Ovary (tissue), 7 donors: ENCODE measurements at regions not wholly inside any gene's neighbourhood (a gene's known extent, or its start where the extent isn't known, plus 50 kb on each side); places are given as distances from the start of the nearest gene placed in this dataset.

Experiments used
- DNase-seq, 5 donors: peaks; one replicate each; pipeline ENCODE4 v3.0.0-alpha.2; 2019 to 2020
- H3K27ac ChIP-seq, 2 donors: fragments of 200-600 bp; one replicate each; pipeline versions ENCODE4 v1.5.1 to v1.8.0; 2019 to 2022
- H3K27me3 ChIP-seq: fragments of 200-600 bp; one replicate; pipeline ENCODE4 v1.8.0; 2022
- H3K36me3 ChIP-seq: fragments of 200-600 bp; sonication (generic); one replicate; pipeline ENCODE4 v1.5.1; 2019
- H3K4me1 ChIP-seq: one replicate; pipeline ENCODE4 v1.8.1; 2013; ENCODE audit warnings: mild to moderate bottlenecking, moderate library complexity; ENCODE audit not compliant: insufficient read depth
- H3K4me3 ChIP-seq: fragments of 200-600 bp; sonication (generic); one replicate; pipeline ENCODE4 v1.5.1; 2017
- H3K9me3 ChIP-seq, 2 donors: fragments of 200-600 bp in 1 of 2; sonication (generic) in 1 of 2; one replicate each; pipeline versions ENCODE4 v1.5.1 to v1.8.1; 2013 to 2019; ENCODE audit warnings: mild to moderate bottlenecking in 1 of 2, moderate library complexity in 1 of 2
- EP300 ChIP-seq: sonication (generic); formaldehyde crosslinking; IDR thresholded peaks from one replicate; pipeline ENCODE4 v1.6.1; 2017; ENCODE audit warnings: antibody characterized with exemption
- POLR2A ChIP-seq: fragments of 450-650 bp; IDR thresholded peaks from one replicate; pipeline ENCODE4 v1.6.1; 2017; ENCODE audit warnings: antibody characterized with exemption, mild to moderate bottlenecking, moderate library complexity
- WGBS, 3 donors: extraction: QIAGEN DNeasy Blood & Tissue Kit in 1 of 3; methylation state at CpG; one replicate each; pipeline versions ENCODE4 v1.1.5 to v1.1.7; 2013 to 2017; 5-methylcytosine and 5-hydroxymethylcytosine counted together
- intact Hi-C, 4 donors: fragments of 100-400 bp; cut with DNase I; formaldehyde crosslinking; loops; one replicate each; pipeline versions ENCODE4 v1.11.0 to v1.15.1; 2022 to 2023
- TF ChIP-seq, protein P1 (sequence below), 3 donors: fragments of 450-650 bp in 2 of 3; fragments of 200-600 bp in 1 of 3; IDR thresholded peaks; one replicate each; pipeline versions ENCODE4 v1.5.1 to v1.8.0; 2016 to 2022; ENCODE audit warnings: antibody characterized with exemption in 3 of 3, mild to moderate bottlenecking in 1 of 3
- donor health status: DM: no; HTN: no; CAD: no; lungs with moderate emphysema.
- donor health status: DM: no; HTN: no; CAD: no.
- donor health status: Bipolar disorder and iron deficiency.
- donor health status: DM: no; HTN: no; CAD: no.
- donor health status: DM: yes; HTN: yes; CAD: no.

- DNase-seq = no peak
- Histone ChIP-seq H3K4me3 (no peak overlapping the region), H3K27ac (no peak overlapping the region), H3K36me3 (no peaks in the 10 kb centered on the region), H3K27me3 (no peaks in the 10 kb centered on the region), H3K4me1 (peaks cover 3% of the 10 kb centered on the region), H3K9me3 (no peaks in the 10 kb centered on the region)
- 53 to 62% (median 60%) methylated on average over 3 of the region's 3 CpGs for WGBS, 3 donors
- intact Hi-C loops = no loop called here
- TF ChIP-seq EP300 = no peak
- TF ChIP-seq, protein P1, sequence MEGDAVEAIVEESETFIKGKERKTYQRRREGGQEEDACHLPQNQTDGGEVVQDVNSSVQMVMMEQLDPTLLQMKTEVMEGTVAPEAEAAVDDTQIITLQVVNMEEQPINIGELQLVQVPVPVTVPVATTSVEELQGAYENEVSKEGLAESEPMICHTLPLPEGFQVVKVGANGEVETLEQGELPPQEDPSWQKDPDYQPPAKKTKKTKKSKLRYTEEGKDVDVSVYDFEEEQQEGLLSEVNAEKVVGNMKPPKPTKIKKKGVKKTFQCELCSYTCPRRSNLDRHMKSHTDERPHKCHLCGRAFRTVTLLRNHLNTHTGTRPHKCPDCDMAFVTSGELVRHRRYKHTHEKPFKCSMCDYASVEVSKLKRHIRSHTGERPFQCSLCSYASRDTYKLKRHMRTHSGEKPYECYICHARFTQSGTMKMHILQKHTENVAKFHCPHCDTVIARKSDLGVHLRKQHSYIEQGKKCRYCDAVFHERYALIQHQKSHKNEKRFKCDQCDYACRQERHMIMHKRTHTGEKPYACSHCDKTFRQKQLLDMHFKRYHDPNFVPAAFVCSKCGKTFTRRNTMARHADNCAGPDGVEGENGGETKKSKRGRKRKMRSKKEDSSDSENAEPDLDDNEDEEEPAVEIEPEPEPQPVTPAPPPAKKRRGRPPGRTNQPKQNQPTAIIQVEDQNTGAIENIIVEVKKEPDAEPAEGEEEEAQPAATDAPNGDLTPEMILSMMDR (IDR thresholded peaks at IDR 0.05) = no peak
- no peak for TF ChIP-seq POLR2A
Measured at GRCh38 chr2:138334323-138334722, 167.2 kb upstream of the SPOPL start.

DNA sequence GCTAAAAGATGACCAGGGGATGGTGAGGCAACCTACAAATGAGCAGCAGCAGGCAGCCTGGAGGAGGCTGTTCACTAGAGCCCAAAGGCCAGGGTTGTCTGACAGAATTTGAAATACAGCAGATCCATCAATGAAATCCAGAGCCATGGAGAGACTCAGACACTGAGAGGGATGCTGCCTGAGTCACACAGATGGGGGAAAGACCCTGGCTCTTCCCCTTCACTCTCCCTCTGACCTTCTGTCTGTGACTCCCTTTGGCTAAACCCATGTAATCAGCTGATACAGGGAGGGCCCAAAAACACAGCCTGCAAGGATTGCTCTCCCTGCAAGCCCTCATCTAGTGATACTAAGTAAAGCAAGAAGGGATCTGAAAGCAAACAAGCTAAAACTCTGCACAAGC lies 166.5 kb upstream of the SPOPL start:
- no peaks in the 10 kb centered on the region for H3K36me3 ChIP-seq
- TF ChIP-seq, protein P1 (IDR thresholded peaks at IDR 0.05) = no peak
- no peak for TF ChIP-seq POLR2A
- TF ChIP-seq EP300 = no peak
- no peak overlapping the region for H3K4me3 ChIP-seq
- no peaks in the 10 kb centered on the region for H3K27me3 ChIP-seq
- H3K4me1 ChIP-seq = peaks cover 3% of the 10 kb centered on the region
- no peak for DNase-seq
- intact Hi-C loops = no loop called here
- H3K9me3 ChIP-seq = no peaks in the 10 kb centered on the region
- no peak overlapping the region for H3K27ac ChIP-seq

DNA sequence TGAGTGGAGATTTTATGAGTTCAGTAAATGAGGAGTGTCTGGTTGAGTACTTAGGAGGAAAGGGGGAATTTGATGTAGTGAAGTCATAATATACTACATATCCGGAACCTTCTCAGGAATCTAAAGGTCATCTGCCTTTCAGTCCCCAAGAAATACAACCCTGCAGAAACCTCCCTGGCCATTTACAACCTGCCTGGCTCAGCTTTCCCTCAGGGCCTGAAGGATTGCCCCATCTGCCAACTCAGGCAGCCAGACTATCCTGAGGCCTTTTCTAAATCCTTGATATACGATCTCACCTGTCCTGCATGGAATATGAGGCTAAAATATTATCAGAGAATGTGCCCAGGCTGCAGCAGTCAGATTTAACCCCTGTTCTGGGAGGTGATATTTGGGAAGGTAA lies 165.4 kb upstream of the SPOPL start:
- intact Hi-C loops = no loop called here
- H3K36me3 ChIP-seq = no peaks in the 10 kb centered on the region
- TF ChIP-seq, protein P1 (IDR thresholded peaks at IDR 0.05) = no peak
- TF ChIP-seq EP300 (no peak), POLR2A (no peak)
- no peaks in the 10 kb centered on the region for H3K27me3 ChIP-seq
- H3K27ac ChIP-seq = no peak overlapping the region
- H3K4me1 ChIP-seq = peaks cover 3% of the 10 kb centered on the region
- no peak overlapping the region for H3K4me3 ChIP-seq
- 88 to 97% (median 95%) methylated on average over 2 of the region's 2 CpGs for WGBS, 3 donors
- DNase-seq = no peak
- no peaks in the 10 kb centered on the region for H3K9me3 ChIP-seq

DNA sequence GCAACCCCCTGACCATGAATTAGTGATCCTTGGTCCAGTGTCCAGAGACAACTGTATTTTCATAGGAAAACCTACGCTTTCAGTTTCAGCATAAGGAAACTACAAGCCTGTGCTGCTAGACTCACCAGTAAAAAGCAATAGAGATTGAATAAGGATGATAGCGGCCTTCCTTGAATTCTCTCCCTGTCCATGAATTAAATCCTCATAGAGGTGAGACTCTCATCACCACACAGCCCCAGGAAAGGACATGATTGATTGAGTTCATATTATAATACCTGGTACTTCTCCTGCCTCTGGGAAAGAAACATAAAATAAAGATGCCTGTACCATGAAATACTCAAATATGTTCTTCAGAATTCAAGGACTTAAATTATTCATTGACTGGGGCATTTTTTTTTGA lies 146.3 kb upstream of the SPOPL start:
- H3K27ac ChIP-seq = no peak overlapping the region
- no peaks in the 10 kb centered on the region for H3K4me1 ChIP-seq
- no peaks in the 10 kb centered on the region for H3K9me3 ChIP-seq
- H3K27me3 ChIP-seq = no peaks in the 10 kb centered on the region
- WGBS, 3 donors = 96 to 98% (median 96%) methylated on average over 2 of the region's 2 CpGs
- intact Hi-C loops = no loop called here
- no peak overlapping the region for H3K4me3 ChIP-seq
- H3K36me3 ChIP-seq = no peaks in the 10 kb centered on the region
- no peak for DNase-seq
- TF ChIP-seq POLR2A = no peak
- TF ChIP-seq EP300 = no peak
- TF ChIP-seq, protein P1 (IDR thresholded peaks at IDR 0.05) = no peak

DNA sequence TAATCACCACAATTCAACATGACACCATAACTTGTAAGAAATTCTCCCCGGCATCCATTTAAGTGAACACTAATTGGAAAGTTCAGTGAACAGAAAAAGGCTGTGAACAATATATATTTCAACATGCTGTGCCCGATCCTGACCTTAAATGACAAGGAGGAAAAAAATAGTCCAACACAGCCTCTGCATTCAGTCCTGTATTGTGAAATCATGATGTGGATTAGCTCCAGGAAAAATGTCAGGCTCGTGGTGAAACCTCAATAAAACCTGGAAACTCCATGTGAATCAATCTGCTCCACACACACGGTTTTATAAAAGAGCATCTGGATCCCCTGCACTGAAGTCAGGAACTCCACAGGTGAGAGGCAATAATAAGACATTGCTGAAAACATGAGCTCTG lies 145.4 kb upstream of the SPOPL start:
- Histone ChIP-seq H3K4me3 (no peak overlapping the region), H3K4me1 (no peaks in the 10 kb centered on the region), H3K9me3 (no peaks in the 10 kb centered on the region), H3K27ac (no peak overlapping the region), H3K27me3 (no peaks in the 10 kb centered on the region), H3K36me3 (no peaks in the 10 kb centered on the region)
- 28 to 49% (median 49%) methylated on average over 4 of the region's 4 CpGs for WGBS, 3 donors
- DNase-seq = peak in 1 of 5 donors; percentile 26
- intact Hi-C loops = no loop called here
- TF ChIP-seq POLR2A = no peak
- no peak for TF ChIP-seq EP300
- TF ChIP-seq, protein P1 (IDR thresholded peaks at IDR 0.05) = no peak
